HG03045 (cell line): ENCODE measurements at regions not wholly inside any gene's neighbourhood (a gene's known extent, or its start where the extent isn't known, plus 50 kb on each side); places are given as distances from the start of the nearest gene placed in this dataset.
"Not testable (repeated sequence)": the region's sequence is repeated elsewhere in the genome, so short reads cannot be mapped to it uniquely, and the experiment has no call there.

Experiments
- ATAC-seq: cut with Tn5 transposase; IDR thresholded peaks from one replicate; pipeline ENCODE4 v1.9.1; 2021; ENCODE audit warnings: mild to moderate bottlenecking, moderate library complexity; ENCODE audit not compliant: unreplicated experiment

DNA sequence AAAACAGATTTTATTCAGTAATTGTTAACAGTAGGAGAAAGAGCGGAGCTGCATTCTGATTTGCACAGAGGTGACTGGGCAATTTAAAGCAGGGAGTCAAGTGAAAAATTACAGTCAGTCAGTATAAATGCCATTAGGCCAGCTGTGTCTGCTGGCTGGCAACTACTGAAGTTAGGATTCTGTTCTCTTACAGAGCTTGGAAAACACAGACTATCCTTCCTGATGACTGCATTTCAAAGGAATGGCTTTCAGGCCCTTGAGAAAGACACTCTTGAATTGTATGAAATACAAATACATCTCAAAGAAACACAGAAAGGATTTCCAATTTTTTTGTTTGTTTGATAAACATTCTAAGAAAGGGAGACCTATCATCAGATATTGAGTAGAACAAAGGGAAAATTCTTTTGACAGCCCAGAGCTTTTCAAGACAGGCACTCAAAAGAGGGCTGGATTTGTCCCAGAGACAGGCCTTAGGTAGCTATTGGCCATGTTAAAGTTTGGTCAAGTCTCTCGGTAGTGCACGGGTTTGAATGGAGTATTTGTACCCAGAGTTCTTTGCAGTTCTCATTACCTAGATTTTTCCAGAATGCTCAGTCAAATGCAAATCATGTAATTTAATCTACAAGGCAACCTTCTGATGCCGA lies 551.2 kb upstream of the CCDC54 start:
- no peak for ATAC-seq

DNA sequence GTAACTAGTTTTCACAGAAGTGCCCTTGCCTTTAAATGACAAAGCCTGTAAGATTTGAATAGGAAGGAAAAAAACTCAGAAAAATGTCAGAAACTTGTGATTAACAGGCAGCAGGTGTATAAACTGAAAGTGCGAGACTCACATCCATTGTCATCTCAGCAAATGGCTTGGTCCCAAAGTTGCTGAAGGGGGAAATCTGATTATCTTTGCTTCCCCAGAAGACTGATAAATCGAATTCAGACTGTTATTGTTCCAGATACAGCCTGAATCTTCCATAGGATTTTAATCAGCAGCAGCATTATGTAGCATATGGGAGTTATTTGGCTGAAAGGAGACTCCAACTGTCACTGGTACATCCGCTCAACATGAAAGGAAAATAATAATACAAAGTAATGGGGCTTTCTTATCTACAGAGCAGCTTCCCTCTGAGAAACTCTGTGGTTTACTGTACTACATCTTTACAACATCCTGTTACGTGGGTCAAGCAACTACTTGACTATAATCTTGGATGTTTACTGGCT lies 550.4 kb upstream of the CCDC54 start:
- no peak for ATAC-seq

DNA sequence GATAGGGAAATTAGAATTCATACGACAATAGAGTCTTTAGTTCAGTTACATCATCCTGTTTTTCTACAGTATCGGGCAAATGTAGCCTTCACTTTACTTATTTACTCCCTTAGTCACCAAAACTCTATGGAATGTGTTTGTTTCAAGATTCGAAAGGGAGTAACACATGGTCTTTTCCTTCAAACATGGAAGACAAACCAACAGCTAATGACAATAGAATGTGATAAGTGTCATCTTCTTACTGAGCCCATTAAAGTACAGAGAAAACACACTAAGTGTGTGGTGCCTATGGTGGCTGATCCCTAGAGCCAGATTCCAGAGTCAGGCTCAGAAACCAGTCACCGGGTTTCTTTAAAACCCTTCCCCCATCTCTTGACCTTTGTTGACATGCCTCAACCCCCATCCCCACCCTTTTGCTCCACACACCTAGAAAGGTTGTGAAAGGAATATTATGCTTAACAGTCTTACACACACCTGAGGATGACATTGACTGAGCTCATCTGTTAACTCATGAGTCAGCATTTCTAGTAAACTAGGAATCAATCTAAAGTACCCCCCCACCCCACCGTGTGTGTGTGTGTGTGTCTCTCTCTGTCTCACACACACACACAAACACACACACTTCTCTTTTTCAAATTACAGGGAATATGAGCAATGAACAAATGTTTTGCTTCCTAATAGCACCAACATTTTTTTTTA lies 549.6 kb upstream of the CCDC54 start:
- ATAC-seq: no peak

DNA sequence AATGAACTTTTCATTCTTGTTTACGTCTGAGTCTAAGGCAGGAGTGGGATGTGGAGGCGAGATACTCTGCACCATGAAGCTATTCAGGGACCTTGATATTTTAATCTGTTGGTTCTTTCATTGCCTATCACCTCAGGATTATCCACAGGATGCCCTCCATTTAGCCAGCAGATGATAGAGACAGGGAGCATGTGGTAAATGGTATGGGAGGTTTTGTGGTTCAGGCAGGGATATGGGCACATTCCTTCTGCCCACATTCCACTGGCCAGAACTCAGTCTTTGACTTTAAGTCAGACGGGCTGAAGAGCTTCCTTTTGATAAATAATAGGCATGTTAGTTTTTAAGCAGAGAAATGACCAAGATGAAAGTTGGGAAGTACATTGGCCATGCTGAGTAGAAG lies 548.0 kb upstream of the CCDC54 start:
- no peak for ATAC-seq

DNA sequence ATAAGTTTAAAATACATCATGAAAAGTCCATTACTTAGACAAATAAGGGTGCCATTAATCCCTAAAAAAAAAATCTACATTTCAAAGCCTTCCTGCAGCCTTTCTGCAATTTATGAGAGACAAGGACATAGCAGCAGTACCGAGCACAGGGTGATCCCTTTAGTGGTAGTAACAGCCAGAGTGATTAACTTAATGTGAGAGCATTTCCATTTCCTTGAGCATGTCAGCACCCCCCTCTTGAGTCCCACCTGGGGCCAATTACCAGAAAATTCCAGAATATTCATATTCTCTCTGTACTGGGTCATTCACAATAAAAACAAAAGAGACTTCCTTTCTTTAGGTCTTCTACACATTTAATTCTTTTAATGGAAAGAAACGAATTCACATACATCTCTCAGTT lies 546.9 kb upstream of the CCDC54 start:
- no peak for ATAC-seq

DNA sequence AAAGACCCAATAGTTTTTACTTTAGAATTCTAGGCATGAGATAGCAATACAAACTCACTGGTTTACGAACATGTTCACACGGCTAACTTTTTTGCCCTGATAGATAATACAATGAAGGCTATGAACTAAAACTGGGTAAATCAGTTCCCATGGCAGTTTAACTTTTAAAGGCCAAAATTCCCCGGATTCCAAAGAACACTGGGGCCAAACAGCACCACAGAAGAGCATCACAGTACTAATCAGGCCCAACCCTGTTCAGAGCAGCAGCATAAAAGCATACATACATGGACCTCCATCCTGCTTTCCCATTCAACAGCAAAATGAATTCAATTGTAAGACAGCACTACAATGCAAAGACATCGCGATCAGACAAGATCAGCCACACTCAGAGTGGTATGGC lies 540.3 kb upstream of the CCDC54 start:
- ATAC-seq: no peak

DNA sequence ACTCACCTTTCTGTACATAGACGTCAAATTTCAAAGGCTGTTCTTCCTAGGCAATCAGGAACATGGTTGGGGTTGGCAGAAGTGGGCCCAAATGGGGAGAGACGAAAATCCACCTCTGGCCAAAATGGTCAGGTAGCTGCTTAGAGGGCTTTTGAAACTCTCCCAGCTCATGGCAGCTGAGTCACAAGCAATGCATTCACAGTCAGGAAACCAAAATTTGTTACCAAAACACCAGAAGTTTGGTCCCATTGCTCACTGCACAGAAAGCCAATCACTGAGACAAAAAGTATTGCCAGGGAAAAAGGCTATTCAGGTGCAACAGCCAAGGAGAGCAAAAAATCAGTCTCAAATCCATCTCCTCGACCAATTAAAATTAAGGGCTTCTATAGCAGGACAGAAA lies 539.6 kb upstream of the CCDC54 start:
- no peak for ATAC-seq

DNA sequence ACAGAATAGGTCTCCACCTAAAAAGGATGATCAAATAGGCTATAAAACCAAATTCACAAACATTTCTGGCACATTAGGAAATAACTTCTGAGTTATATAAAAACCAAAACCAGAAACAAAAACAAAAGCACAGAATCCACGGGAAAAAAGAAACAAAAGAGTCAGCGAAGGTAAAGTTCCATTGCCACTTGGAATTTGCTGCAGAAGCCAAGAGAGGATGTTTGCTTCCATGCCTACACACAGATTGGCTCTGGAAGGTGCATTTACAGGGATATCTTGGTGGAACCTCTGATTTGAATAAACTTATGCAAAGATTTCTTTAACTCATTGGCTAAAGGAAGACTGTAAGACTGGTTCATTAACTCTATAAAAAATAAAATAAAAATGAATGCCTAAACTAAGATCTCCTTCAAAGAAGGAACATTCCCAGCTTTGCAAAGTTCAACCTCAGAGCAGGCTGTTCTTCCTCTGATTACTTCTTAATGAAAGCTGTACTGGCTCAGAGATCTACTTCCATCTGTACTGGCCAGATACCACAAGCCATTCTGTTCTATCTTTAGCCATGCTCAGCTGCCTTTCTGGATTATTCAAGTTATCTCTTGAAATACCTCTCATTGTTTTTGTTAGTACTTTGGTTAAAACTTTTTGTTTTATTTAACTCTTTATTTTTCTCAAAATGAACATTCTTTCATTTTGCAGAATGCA lies 537.5 kb upstream of the CCDC54 start:
- no peak for ATAC-seq

DNA sequence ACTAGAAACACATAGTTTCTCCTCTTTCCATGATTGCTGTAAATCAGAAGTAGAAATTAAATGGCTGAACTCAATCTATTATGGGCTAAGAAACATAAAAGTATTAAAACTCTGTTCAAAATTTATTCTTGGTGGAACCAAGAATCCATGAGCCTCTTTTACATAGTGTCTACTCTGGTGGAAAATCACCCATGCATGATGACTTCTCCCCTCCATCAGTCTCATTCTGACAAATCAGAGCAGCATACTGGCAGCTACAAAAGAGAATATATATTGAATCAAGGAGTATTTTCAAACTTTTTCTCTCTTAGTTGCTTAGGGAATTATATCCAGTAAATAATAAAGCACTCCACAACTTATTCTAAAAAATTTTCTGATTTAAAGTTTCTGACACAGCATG lies 536.9 kb upstream of the CCDC54 start:
- ATAC-seq: no peak

DNA sequence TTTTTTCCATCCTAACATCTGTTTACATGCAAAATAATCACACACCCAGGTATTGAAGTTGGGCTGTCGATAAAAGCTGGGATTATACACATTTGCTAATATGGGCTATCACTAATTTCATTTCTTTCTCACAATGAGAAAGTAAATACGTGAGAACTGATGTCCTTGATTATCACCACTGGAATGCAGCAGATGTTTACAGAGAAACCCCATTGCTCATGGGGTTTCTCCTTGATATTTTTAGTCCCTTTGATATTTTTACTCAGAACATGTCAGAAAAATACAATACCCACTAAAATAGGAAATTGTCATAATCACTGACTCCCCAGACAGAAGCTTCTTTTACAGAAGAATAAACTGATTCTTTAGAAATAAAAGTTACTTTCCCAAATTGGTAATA lies 535.1 kb upstream of the CCDC54 start:
- no peak for ATAC-seq

DNA sequence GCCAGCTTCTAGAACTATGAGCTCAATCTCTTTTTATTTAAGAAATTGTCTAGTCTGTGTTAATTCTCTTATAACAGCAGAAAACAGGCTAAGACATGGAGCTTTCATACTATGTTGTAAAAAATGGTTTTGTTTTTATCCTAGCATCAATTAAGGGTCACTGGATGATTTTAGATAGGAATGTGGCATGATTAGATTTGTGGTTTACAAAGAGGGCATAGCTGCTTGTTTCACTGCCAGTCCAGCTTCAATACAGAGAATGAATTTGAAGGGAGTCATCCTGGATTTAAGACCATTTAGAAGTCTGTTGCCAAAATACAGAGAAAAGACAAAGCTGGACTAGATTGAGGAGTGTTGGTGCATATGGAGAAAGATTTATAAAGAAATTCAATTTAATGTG lies 532.6 kb upstream of the CCDC54 start:
- ATAC-seq: no peak

DNA sequence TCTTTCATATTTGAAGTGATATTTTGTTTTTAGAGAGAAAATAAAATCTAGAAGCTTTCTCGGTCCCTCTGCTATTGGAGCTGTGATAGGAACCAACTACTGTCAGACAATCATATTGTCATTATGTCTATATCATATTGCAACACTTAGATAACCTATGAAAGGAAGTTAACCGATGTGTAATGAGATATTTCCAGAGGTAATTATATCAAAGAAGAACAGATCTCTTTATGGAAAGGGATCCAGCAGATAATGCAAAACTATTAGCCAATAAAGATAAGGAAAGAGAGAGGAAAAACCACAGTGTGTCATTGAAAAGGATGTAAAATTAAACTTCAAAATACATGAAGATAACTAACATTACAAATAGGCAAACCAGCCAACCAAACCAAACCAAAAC lies 529.1 kb upstream of the CCDC54 start:
- ATAC-seq: no peak

DNA sequence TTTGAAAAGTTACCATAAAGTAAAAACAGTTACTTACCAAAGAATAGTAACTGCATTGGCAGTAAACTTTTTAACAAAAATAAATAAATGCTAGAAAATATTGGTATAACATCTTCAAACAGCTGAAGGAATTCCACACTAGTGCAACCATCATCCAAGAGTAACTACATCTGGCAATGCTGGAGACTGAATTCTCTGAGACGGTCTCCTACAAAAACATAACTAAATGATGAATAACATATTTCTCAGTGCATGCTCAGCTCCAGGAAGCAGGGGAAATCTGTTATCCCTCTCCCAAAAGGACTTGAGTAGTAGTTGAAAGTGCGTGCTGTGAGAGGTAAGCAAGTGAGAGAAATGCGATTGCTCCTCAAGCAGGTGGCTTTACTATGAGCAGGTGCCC lies 526.8 kb upstream of the CCDC54 start:
- ATAC-seq: no peak

DNA sequence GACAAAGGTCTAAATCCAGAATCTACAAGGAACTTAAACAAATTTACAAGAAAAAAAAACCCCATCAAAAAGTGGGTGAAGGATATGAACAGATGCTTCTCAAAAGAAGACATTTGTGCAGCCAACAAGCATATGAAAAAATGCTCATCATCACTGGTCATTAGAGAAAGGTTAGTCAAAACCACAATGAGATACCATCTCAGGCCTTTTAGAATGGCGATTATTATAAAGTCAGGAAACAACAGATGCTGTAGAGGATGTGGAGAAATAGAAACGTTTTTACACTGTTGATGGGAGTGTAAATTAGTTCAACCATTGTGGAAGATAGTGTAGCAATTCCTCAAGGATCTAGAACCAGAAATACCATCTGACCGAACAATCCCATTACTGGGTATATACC lies 518.9 kb upstream of the CCDC54 start:
- not testable (repeated sequence) for ATAC-seq

DNA sequence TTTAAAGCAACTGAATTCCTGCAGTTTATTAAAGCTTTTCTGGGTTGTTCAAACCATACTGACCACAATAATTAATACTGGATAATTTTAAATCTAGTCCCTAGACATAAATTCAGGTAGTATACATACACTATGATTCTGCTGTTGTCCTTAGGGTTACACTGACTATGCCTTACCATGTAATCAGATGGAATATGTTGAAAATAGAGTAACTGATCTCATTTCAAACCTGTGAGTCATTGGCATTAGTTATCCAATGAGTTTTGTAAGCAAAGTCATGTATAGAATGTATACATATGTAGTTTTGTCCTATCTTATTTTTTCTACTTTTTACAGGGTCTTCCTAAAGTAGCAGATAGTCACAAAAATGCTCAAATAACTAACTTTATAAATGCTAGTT lies 517.1 kb upstream of the CCDC54 start:
- ATAC-seq: no peak

DNA sequence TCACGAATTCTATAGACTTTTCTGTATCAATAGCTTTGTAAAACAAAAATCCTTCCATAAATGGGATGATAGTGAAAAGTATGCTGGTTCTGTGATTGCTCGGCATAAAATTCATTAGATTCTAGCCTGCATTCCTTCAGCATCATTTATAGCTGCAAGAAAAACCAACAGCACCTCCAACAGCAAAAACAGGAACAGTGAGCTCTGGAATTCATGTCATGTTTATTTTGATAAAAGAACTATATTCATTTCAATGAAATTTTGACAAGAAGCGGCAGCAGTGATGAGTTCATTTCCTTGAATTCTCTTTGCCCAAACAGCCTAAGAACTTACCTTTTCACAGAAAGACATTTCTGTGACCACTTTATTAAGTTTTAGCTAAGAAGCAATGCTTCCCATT lies 515.2 kb upstream of the CCDC54 start:
- no peak for ATAC-seq

DNA sequence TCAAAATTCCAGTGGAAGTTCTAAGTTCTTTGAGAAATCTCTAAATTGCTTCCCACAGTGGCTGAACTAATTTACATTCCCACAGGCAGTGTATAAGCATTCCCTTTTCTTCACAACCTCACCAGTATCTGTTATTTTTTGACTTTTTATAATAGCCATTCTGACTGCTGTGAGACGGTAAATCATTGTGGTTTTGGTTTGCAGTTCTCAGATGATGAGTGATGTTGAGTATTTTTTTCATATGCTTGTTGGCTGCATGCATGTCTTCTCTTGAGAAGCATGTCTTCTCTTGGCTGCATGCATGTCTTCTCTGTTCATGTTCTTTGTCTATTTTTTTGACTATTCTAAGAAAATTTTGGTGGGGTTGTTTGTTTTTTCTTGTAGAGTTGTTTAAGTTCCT lies 499.6 kb upstream of the CCDC54 start:
- no peak for ATAC-seq

DNA sequence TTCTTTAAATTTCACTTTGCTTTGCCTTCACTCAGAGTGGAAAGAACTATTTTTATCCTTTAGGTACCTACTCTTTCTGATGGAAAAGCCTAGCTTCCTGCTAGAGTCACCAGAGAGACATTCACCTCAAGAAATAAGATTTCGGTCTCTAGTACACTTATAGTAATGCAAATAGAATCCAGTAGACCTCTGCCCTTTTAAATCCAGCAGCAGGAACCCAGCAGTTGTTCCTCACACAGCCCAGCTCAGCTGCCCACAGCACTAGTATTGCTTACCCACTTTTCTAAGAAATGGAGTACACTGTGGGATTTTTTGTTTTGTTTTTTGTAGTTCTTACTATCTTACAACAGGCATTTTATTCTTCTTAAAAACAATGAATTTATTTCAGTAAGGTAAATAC lies 497.0 kb upstream of the CCDC54 start:
- no peak for ATAC-seq

DNA sequence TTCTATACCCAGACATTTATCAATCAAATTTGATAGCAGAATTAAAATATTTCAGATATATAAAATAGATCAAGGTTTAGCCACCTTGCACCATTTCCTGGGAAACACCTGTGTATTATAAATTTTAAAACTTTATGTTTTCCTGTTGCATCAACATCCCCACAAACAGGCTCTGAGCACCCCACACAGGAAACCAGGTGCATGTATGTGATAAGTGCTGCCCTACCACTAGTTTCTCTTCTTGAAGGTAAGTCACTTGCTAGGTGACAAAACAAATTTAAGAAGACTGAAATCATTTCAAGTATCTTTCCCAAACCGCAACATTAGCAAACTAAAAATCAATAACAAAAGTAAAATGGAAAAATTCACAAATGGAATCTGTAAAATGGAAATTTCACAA lies 496.1 kb upstream of the CCDC54 start:
- no peak for ATAC-seq

DNA sequence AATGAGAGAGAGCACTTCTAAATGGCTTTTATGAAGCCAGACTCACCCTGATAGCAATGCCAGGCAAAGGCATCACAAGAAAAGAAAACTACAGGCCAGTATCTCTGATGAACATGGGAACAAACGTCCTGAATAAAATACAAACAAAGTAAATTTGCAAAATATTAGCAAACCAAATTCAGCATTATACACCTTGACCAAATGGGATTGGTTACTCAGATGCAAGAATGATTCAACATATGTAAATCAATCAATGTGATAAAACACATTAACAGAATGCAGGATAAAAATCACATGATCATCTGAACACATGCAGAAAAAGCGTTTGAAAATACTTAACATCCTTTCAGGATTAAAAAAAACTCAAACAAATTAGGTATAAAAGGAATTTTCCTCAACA lies 494.9 kb upstream of the CCDC54 start:
- no peak for ATAC-seq

DNA sequence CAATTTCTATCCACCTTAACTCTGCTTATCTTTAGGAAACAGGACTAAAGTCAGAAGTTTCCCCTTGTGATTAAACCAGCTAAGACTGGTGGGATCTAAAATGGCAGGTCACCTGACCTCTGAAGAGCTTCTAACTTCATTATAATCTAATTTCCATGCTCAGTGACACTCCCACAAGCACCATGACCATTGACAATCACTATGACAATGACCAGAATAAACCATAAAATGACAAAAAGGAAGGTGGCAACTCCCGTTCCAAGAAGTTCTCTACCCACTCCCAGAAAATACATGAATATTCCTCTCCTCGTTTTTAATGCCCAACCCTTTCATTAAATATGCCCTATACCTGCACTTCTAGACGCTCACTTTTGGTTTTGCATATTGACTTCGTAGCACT lies 471.2 kb upstream of the CCDC54 start:
- no peak for ATAC-seq
